Heart left ventricle (tissue), 16 donors: ENCODE measurements at regions not wholly inside any gene's neighbourhood (a gene's known extent, or its start where the extent isn't known, plus 50 kb on each side); places are given as distances from the start of the nearest gene placed in this dataset.

Experiments
- ATAC-seq, 4 donors: fragments of 200-7000 bp; cut with Tn5 transposase; one replicate each; pipeline ENCODE4 v1.9.1; 2020 to 2022; ENCODE audit warnings: moderate library complexity in 4 of 4, mild to moderate bottlenecking in 3 of 4, moderate number of reproducible peaks in 1 of 4
- DNase-seq, 5 donors: peaks; one replicate each; pipeline ENCODE4 v3.0.0-alpha.2; 2020
- H3K27ac ChIP-seq, 12 donors: fragments of 200-600 bp; sonication (generic) in 4 of 12; one replicate each; pipeline versions ENCODE4 v1.5.0 to v1.8.0; 2016 to 2022; ENCODE audit warnings: mild to moderate bottlenecking in 2 of 12
- H3K27me3 ChIP-seq, 9 donors: fragments of 200-600 bp; sonication (generic) in 2 of 9; one replicate each; pipeline versions ENCODE4 v1.5.1 to v1.8.0; 2016 to 2022; ENCODE audit warnings: mild to moderate bottlenecking in 3 of 9
- H3K36me3 ChIP-seq, 9 donors: fragments of 200-600 bp; sonication (generic) in 2 of 9; one replicate each; pipeline versions ENCODE4 v1.5.0 to v1.8.0; 2018 to 2022; ENCODE audit warnings: mild to moderate bottlenecking in 2 of 9
- H3K4me1 ChIP-seq, 12 donors: fragments of 200-600 bp; sonication (generic) in 4 of 12; one replicate each; pipeline versions ENCODE4 v1.5.0 to v1.8.0; 2016 to 2022; ENCODE audit warnings: mild to moderate bottlenecking in 3 of 12
- H3K4me3 ChIP-seq, 12 donors: fragments of 200-600 bp; sonication (generic) in 4 of 12; one replicate each; pipeline versions ENCODE4 v1.5.0 to v1.8.0; 2017 to 2022; ENCODE audit warnings: mild to moderate bottlenecking in 9 of 12, moderate library complexity in 4 of 12
- H3K9me3 ChIP-seq, 12 donors: fragments of 200-600 bp; sonication (generic) in 4 of 12; one replicate each; pipeline versions ENCODE4 v1.5.0 to v1.8.0; 2016 to 2022; ENCODE audit warnings: mild to moderate bottlenecking in 1 of 12
- CTCF ChIP-seq, 12 donors: fragments of 200-600 bp; sonication (generic) in 4 of 12; IDR thresholded peaks; one replicate each; pipeline versions ENCODE4 v1.5.0 to v1.8.0; 2018 to 2022; ENCODE audit warnings: antibody characterized with exemption in 12 of 12, mild to moderate bottlenecking in 5 of 12
- POLR2A ChIP-seq, 2 donors: fragments of 450-650 bp; IDR thresholded peaks; one replicate each; pipeline ENCODE4 v1.6.1; 2017; ENCODE audit warnings: antibody characterized with exemption in 2 of 2, mild to moderate bottlenecking in 2 of 2, moderate library complexity in 2 of 2
- WGBS, 4 donors: extraction: QIAGEN DNeasy Blood & Tissue Kit in 2 of 4; methylation state at CpG; one replicate each; pipeline versions ENCODE4 v1.1.5 to v1.1.7; 2013 to 2018; 5-methylcytosine and 5-hydroxymethylcytosine counted together
- intact Hi-C, 10 donors: fragments of 100-400 bp; cut with DNase I; formaldehyde crosslinking; loops; one replicate each; pipeline versions ENCODE4 v1.11.1 to v1.14.2; 2022
- donor health status: ischemic (EF 13 %, LVEDD 7.1; RV severe dilation, severe dysfunction).
- donor health status: healthy with polysubstance abuse.
- donor health status: DM: no; HTN: yes; CAD: no.
- donor health status: DM: no; HTN: no; CAD: no.
- donor health status: ischemic (EF 25% LVEDD 6.9; RV normal size, moderate dysfunction).
- donor health status: ischemic (EF 25% LVEDD 5.7; RV mildly dilated, moderate dysfunction).
- donor health status: healthy.
- donor health status: DM: yes; HTN: yes; CAD: no.
- donor health status: ischemic (EF 35%, LVEDD 5.7; RV mildly dilated, moderate dysfunction).
- donor health status: nonischemic (EF 11% LVEDD 7.7; RV severe dilation, severe dysfunction).
- donor health status: DM: yes; HTN: yes; CAD: no.
- donor health status: PGD.
- donor health status: ischemic (EF 29% LVEDD 5.4; RV normal size, mild dysfunction).
- donor health status: nonischemic (EF 23%, LVEDD 6.1; RV moderate dilation, normal function).

- intact Hi-C loops, result no loop called here
- 58 to 61% (median 58%) methylated on average over 2 of the region's 2 CpGs for WGBS, 4 donors
- no peaks in the 10 kb centered on the region for H3K27me3 ChIP-seq
- TF ChIP-seq POLR2A (IDR thresholded peaks at IDR 0.05) (no peak), CTCF (IDR thresholded peaks at IDR 0.05) (no peak)
- no peak overlapping the region for H3K4me3 ChIP-seq
- no peak for DNase-seq
- no peaks in the 10 kb centered on the region for H3K36me3 ChIP-seq
- no peaks in the 10 kb centered on the region for H3K4me1 ChIP-seq
- ATAC-seq, result no peak
- H3K27ac ChIP-seq, result no peak overlapping the region
- H3K9me3 ChIP-seq, result peaks cover 0 to 13% (median 2%) of the 10 kb centered on the region in 12 donors
These were observed 292.6 kb downstream of the EFHB start for GRCh38 chr3:19641408-19641807.

GRCh38 chr3:19632099-19633074 lies 301.6 kb downstream of the EFHB start:
- DNase-seq (no peak), ATAC-seq (no peak)
- Histone ChIP-seq H3K27me3 (no peaks in the 10 kb centered on the region), H3K4me3 (no peak overlapping the region), H3K4me1 (no peaks in the 10 kb centered on the region), H3K36me3 (no peaks in the 10 kb centered on the region), H3K9me3 (peaks cover 0 to 4% (median 0%) of the 10 kb centered on the region in 12 donors), H3K27ac (no peak overlapping the region)
- intact Hi-C loops, result no loop called here
- TF ChIP-seq POLR2A (IDR thresholded peaks at IDR 0.05), result no peak
- TF ChIP-seq CTCF (IDR thresholded peaks at IDR 0.05), result no peak
- WGBS, 4 donors, result 75 to 88% (median 82%) methylated on average over 5 of the region's 5 CpGs

GRCh38 chr3:19598870-19599269 lies 335.1 kb downstream of the EFHB start:
- ATAC-seq, result no peak
- Histone ChIP-seq H3K36me3 (no peaks in the 10 kb centered on the region), H3K4me3 (no peak overlapping the region), H3K4me1 (no peaks in the 10 kb centered on the region), H3K27ac (no peak overlapping the region), H3K9me3 (peaks cover 0 to 21% (median 0%) of the 10 kb centered on the region in 12 donors), H3K27me3 (no peaks in the 10 kb centered on the region)
- TF ChIP-seq POLR2A (IDR thresholded peaks at IDR 0.05), result no peak
- TF ChIP-seq CTCF (IDR thresholded peaks at IDR 0.05), result no peak
- DNase-seq, result no peak
- WGBS, 4 donors, result 48 to 61% (median 55%) methylated on average over 2 of the region's 2 CpGs
- intact Hi-C loops, result no loop called here

- DNase-seq (no peak), ATAC-seq (no peak)
- no peaks in the 10 kb centered on the region for H3K27me3 ChIP-seq
- TF ChIP-seq POLR2A (IDR thresholded peaks at IDR 0.05) (no peak), CTCF (IDR thresholded peaks at IDR 0.05) (no peak)
- intact Hi-C loops, result no loop called here
- H3K27ac ChIP-seq, result no peak overlapping the region
- H3K36me3 ChIP-seq, result no peaks in the 10 kb centered on the region
- H3K4me3 ChIP-seq, result no peak overlapping the region
- 67 to 71% (median 70%) methylated on average over 1 of the region's 1 CpG for WGBS, 4 donors
- no peaks in the 10 kb centered on the region for H3K4me1 ChIP-seq
- H3K9me3 ChIP-seq, result peaks cover 0 to 16% (median 0%) of the 10 kb centered on the region in 12 donors
These were observed 337.6 kb downstream of the EFHB start for GRCh38 chr3:19596408-19596807.
